Neutrophil (primary cell): ENCODE measurements at regions not wholly inside any gene's neighbourhood (a gene's known extent, or its start where the extent isn't known, plus 50 kb on each side); places are given as distances from the start of the nearest gene placed in this dataset.
"Not testable (repeated sequence)": the region's sequence is repeated elsewhere in the genome, so short reads cannot be mapped to it uniquely, and the experiment has no call there.

Source experiments
- H3K27ac ChIP-seq: fragments of 200-600 bp; sonication (generic); 2 replicates; pipeline ENCODE4 v1.5.1; 2016; ENCODE audit warnings: mild to moderate bottlenecking, moderate library complexity
- H3K27me3 ChIP-seq: fragments of 200-600 bp; sonication (generic); 2 replicates; pipeline ENCODE4 v1.6.0; 2016; ENCODE audit warnings: mild to moderate bottlenecking
- H3K36me3 ChIP-seq: fragments of 200-600 bp; sonication (generic); 2 replicates; pipeline ENCODE4 v1.5.1; 2017
- H3K4me1 ChIP-seq, 2 experiments: fragments of 200-600 bp in 1 of 2; sonication (generic) in 1 of 2; 1 replicate in 1 of 2; 2 replicates in 1 of 2; pipeline versions ENCODE4 v1.5.1 to v1.6.1; 2013 to 2016; ENCODE audit warnings: low read depth in 1 of 2, low read length in 1 of 2, mild to moderate bottlenecking in 1 of 2, moderate library complexity in 1 of 2; ENCODE audit not compliant: control insufficient read depth in 1 of 2, insufficient read depth in 1 of 2
- H3K4me3 ChIP-seq, 2 experiments: fragments of 200-600 bp in 1 of 2; sonication (generic) in 1 of 2; 1 replicate in 1 of 2; 2 replicates in 1 of 2; pipeline ENCODE4 v1.5.1; 2013 to 2016; ENCODE audit warnings: low read depth in 1 of 2, low read length in 1 of 2, mild to moderate bottlenecking in 1 of 2, moderate library complexity in 1 of 2
- H3K9me3 ChIP-seq: fragments of 200-600 bp; sonication (generic); 2 replicates; pipeline ENCODE4 v1.5.1; 2016
- CTCF ChIP-seq: fragments of 200-600 bp; sonication (generic); IDR thresholded peaks from 2 replicates; pipeline ENCODE4 v1.5.1; 2016; ENCODE audit warnings: antibody characterized with exemption

GRCh38 chr14:105635560-105635959 lies 109.2 kb downstream of the TMEM121 start:
- TF ChIP-seq CTCF = no peak
- Histone ChIP-seq H3K27ac (no peak overlapping the region), H3K36me3 (no peaks in the 10 kb centered on the region), H3K4me3 (no peak overlapping the region), H3K27me3 (no peaks in the 10 kb centered on the region), H3K4me1 (no peaks in the 10 kb centered on the region), H3K9me3 (no peaks in the 10 kb centered on the region)

- H3K4me1 ChIP-seq, H3K9me3 ChIP-seq, H3K36me3 ChIP-seq, H3K27ac ChIP-seq, H3K4me3 ChIP-seq, H3K27me3 ChIP-seq: not testable (repeated sequence)
Observed at GRCh38 chr14:105636021-105636420, 109.6 kb downstream of the TMEM121 start.

GRCh38 chr14:105636935-105637334 lies 110.6 kb downstream of the TMEM121 start:
- Histone ChIP-seq H3K9me3 (no peaks in the 10 kb centered on the region), H3K27ac (no peak overlapping the region), H3K4me3 (no peak overlapping the region), H3K27me3 (no peaks in the 10 kb centered on the region), H3K36me3 (no peaks in the 10 kb centered on the region), H3K4me1 (no peaks in the 10 kb centered on the region)
- no peak for TF ChIP-seq CTCF

- not testable (repeated sequence) for H3K27ac ChIP-seq, H3K36me3 ChIP-seq, H3K9me3 ChIP-seq, H3K4me1 ChIP-seq, H3K27me3 ChIP-seq, H3K4me3 ChIP-seq
Observed at GRCh38 chr14:105637345-105637744, 111.0 kb downstream of the TMEM121 start.

GRCh38 chr14:105639969-105640931 lies 113.9 kb downstream of the TMEM121 start:
- H3K4me3 ChIP-seq, H3K27me3 ChIP-seq, H3K27ac ChIP-seq, H3K9me3 ChIP-seq, H3K4me1 ChIP-seq, H3K36me3 ChIP-seq: not testable (repeated sequence)

GRCh38 chr14:105641075-105641937 lies 114.9 kb downstream of the TMEM121 start:
- H3K27me3 ChIP-seq = no peaks in the 10 kb centered on the region
- no peaks in the 10 kb centered on the region for H3K36me3 ChIP-seq
- no peaks in the 10 kb centered on the region for H3K4me1 ChIP-seq
- H3K27ac ChIP-seq = no peak overlapping the region
- no peak for TF ChIP-seq CTCF
- H3K4me3 ChIP-seq = no peak overlapping the region
- H3K9me3 ChIP-seq = no peaks in the 10 kb centered on the region

GRCh38 chr14:105641951-105642350 lies 115.6 kb downstream of the TMEM121 start:
- not testable (repeated sequence) for H3K27me3 ChIP-seq, H3K9me3 ChIP-seq, H3K27ac ChIP-seq, H3K4me3 ChIP-seq, H3K36me3 ChIP-seq, H3K4me1 ChIP-seq

GRCh38 chr14:105642486-105642885 lies 116.1 kb downstream of the TMEM121 start:
- not testable (repeated sequence) for H3K4me3 ChIP-seq, H3K4me1 ChIP-seq, H3K9me3 ChIP-seq

GRCh38 chr14:105643406-105644052 lies 117.1 kb downstream of the TMEM121 start:
- not testable (repeated sequence) for H3K9me3 ChIP-seq, H3K27me3 ChIP-seq, H3K4me3 ChIP-seq, H3K27ac ChIP-seq, H3K36me3 ChIP-seq, H3K4me1 ChIP-seq

More at GRCh38 chr14:105642486-105642885, 116.1 kb downstream of the TMEM121 start:
- not testable (repeated sequence) for H3K36me3 ChIP-seq, H3K27me3 ChIP-seq, H3K27ac ChIP-seq

GRCh38 chr14:105644053-105644435 lies 117.7 kb downstream of the TMEM121 start:
- not testable (repeated sequence) for H3K4me3 ChIP-seq, H3K9me3 ChIP-seq, H3K27ac ChIP-seq, H3K36me3 ChIP-seq, H3K27me3 ChIP-seq, H3K4me1 ChIP-seq
